ENCODE measurements at regions not wholly inside any gene's neighbourhood (a gene's known extent, or its start where the extent isn't known, plus 50 kb on each side); places are given as distances from the start of the nearest gene placed in this dataset.
"Not testable (repeated sequence)": the region's sequence is repeated elsewhere in the genome, so short reads cannot be mapped to it uniquely, and the experiment has no call there.

DNA sequence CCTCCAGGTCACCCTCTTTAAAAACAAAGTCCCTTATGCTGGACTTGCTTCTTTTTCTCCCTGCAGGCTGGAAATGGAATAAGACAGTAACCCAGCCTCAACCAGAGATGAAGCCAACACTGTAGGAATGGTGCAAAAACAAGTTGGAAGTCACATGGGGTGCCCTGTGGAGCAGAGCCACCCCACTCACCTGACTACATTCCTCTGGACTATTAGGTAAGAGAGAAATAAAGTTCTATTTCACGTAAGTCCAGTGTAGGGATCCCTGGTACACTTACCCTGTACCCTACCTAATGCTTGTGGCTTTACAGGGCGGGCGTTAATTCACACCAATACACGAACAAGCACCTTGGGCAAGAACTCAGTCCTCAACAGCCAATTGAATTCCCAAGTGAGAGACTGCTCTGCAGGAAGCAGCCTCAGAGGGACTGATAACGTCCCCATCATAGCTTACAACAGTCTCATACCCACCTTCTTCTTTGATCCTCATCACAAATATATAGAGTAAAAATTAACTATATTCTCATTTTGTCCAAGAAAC is 112.5 kb upstream of the FGGY start:
- intact Hi-C loops (cut with micrococcal nuclease), result no loop called here
- Mint-ChIP-seq H3K27me3 (peaks cover 2% of the 10 kb centered on the region), H3K4me3 (no peak overlapping the region), H3K36me3 (ENCODE audit: low read depth) (no peaks in the 10 kb centered on the region), H3K4me1 (ENCODE audit: low read depth) (no peaks in the 10 kb centered on the region), H3K27ac (no peak overlapping the region), H3K9me3 (no peaks in the 10 kb centered on the region)

- intact Hi-C loops (cut with micrococcal nuclease), result no loop called here
- H3K36me3 Mint-ChIP-seq (ENCODE audit: low read depth), result no peaks in the 10 kb centered on the region
- H3K27ac Mint-ChIP-seq, result no peak overlapping the region
- no peaks in the 10 kb centered on the region for H3K4me1 Mint-ChIP-seq (ENCODE audit: low read depth)
- H3K4me3 Mint-ChIP-seq, result no peak overlapping the region
- peaks cover 2% of the 10 kb centered on the region for H3K9me3 Mint-ChIP-seq
- H3K27me3 Mint-ChIP-seq, result peaks cover 2% of the 10 kb centered on the region
Measured at GRCh38 chr1:59185163-59185860, 111.6 kb upstream of the FGGY start.

DNA sequence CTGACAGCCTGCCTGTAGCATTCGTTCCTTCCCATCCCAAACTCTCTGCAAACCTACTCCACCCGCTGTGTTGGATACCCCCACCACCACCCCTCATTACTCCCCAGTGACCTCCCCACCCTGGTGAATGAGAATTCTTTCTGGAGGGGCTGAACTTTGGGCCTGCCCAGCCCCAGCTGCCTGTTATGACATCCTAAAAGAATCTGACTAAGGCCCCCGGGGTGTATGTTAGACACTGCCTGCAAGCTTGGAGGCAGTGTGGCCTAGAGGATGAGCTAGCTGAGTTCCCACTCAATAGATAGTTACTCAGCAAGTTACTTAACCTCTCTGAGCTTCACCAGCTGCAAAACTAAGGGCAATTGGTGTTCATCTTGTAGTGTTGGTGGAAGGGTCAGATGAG is 110.2 kb upstream of the FGGY start:
- Mint-ChIP-seq H3K27me3 (peaks cover 2% of the 10 kb centered on the region), H3K36me3 (ENCODE audit: low read depth) (no peaks in the 10 kb centered on the region), H3K9me3 (peaks cover 15% of the 10 kb centered on the region), H3K4me1 (ENCODE audit: low read depth) (no peaks in the 10 kb centered on the region), H3K4me3 (no peak overlapping the region), H3K27ac (no peak overlapping the region)
- intact Hi-C loops (cut with micrococcal nuclease), result no loop called here

DNA sequence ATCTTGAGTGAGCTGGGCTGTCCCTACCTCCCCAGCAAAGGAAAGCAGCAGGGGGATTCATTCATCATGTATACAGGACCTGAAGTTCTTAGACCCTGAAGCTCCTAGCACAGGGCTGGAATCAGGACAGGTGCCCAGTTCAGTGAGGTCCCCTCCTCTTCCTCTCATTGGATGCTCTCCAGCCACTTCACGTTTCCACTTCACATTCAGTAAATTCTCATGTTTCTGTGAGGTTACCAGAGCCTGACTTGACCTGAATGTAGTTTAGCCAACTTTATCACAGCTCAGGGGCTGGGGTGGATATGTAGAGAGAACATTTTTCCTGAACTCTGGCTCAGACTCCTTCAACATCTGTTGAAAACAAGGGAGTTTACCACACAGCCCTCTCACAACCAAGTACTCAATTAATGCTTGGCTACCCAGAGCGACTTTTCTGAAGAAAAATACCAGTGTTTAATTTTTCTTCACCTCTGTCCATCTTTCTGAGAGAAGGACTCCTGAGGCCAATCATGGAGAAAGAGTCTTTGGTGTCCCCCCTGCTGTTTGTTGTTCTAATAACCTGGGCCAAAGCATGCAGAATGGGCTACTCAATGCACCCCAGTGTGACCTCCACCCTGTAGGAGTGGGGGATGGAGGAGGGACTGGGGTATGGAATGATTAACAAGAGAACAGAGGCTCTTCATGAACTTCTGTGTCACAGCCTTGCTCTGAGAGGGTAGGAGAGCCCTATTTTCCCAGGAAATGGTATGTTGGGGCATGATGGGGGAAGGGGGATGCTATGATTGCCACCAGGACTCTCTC is 108.3 kb upstream of the FGGY start:
- no peaks in the 10 kb centered on the region for H3K36me3 Mint-ChIP-seq (ENCODE audit: low read depth)

DNA sequence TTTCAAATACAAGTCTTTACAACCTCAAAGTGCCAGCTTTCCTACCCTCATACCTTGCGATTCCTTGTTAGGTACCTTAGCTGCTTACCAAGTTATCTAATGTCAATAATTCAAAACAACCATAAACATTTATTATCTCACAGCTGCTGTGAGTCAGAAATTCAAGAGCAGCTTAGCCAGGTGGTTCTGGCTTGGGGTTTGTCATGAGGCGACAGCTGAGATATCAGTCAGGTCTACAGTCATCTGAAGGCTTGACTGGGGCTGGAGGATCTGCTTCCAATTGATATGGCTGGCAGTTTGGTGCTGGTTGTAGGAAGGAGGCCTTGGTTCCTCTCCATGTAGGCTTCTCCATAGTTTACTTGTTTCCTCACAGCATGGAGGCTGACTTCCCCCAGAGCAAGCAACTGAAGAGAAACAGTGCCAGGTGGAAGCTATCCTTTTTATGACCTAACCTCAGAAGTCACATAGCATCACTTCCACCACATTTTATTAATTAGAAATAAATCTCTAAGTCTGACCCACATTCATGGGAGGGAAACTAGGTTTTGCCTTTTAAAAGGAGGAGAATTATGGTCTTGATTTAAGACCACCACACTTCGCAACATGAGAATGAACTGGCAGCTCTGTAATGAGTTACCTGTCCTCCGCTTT is 103.3 kb upstream of the FGGY start:
- intact Hi-C loops (cut with micrococcal nuclease), result no loop called here
- Mint-ChIP-seq H3K9me3 (peaks cover 25% of the 10 kb centered on the region), H3K36me3 (ENCODE audit: low read depth) (no peaks in the 10 kb centered on the region), H3K27ac (no peak overlapping the region), H3K4me3 (no peak overlapping the region), H3K27me3 (peaks cover 2% of the 10 kb centered on the region), H3K4me1 (ENCODE audit: low read depth) (peaks cover 5% of the 10 kb centered on the region)

More for the DNA sequence above, 108.3 kb upstream of the FGGY start:
- peaks cover 2% of the 10 kb centered on the region for H3K27me3 Mint-ChIP-seq
- H3K9me3 Mint-ChIP-seq, result peaks cover 19% of the 10 kb centered on the region
- H3K4me3 Mint-ChIP-seq, result no peak overlapping the region
- intact Hi-C loops (cut with micrococcal nuclease), result no loop called here
- no peak overlapping the region for H3K27ac Mint-ChIP-seq
- H3K4me1 Mint-ChIP-seq (ENCODE audit: low read depth), result no peaks in the 10 kb centered on the region

- peaks cover 25% of the 10 kb centered on the region for H3K9me3 Mint-ChIP-seq
- H3K27me3 Mint-ChIP-seq, result no peaks in the 10 kb centered on the region
- no peak overlapping the region for H3K27ac Mint-ChIP-seq
- H3K4me3 Mint-ChIP-seq, result no peak overlapping the region
- H3K4me1 Mint-ChIP-seq (ENCODE audit: low read depth), result peaks cover 5% of the 10 kb centered on the region
- no peaks in the 10 kb centered on the region for H3K36me3 Mint-ChIP-seq (ENCODE audit: low read depth)
- intact Hi-C loops (cut with micrococcal nuclease), result no loop called here
Measured at GRCh38 chr1:59194621-59195020, 102.3 kb upstream of the FGGY start.

- Mint-ChIP-seq H3K36me3 (ENCODE audit: low read depth) (no peaks in the 10 kb centered on the region), H3K4me1 (ENCODE audit: low read depth) (peaks cover 5% of the 10 kb centered on the region), H3K4me3 (no peak overlapping the region), H3K9me3 (peaks cover 25% of the 10 kb centered on the region), H3K27ac (no peak overlapping the region), H3K27me3 (no peaks in the 10 kb centered on the region)
- intact Hi-C loops (cut with micrococcal nuclease), result no loop called here
Measured at GRCh38 chr1:59195151-59195550, 101.7 kb upstream of the FGGY start.

DNA sequence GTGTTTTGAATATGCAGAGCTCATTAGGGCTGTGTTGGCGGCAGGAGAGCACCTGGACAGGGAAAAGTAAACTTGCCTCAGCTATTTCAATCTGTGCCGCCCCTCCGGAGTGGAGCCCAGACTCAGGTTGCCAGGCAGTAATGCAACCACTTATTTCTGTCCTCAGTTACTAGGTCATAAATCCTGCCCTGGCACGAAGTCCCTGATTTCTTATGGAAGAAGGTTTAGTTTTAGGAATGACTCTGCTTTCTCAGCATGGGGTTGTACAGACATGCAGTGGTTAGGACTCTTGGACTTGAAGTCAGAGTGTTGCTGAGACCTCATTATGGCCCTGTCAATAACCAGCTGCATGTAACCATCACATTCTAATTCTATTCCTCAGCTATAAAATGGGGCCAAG is 98.3 kb upstream of the FGGY start:
- intact Hi-C loops (cut with micrococcal nuclease), result no loop called here
- no peak overlapping the region for H3K27ac Mint-ChIP-seq
- no peaks in the 10 kb centered on the region for H3K36me3 Mint-ChIP-seq (ENCODE audit: low read depth)
- H3K4me3 Mint-ChIP-seq, result no peak overlapping the region
- H3K9me3 Mint-ChIP-seq, result peaks cover 6% of the 10 kb centered on the region
- no peaks in the 10 kb centered on the region for H3K27me3 Mint-ChIP-seq
- H3K4me1 Mint-ChIP-seq (ENCODE audit: low read depth), result peaks cover 6% of the 10 kb centered on the region

- H3K4me3 Mint-ChIP-seq, result no peak overlapping the region
- intact Hi-C loops (cut with micrococcal nuclease), result no loop called here
Measured at GRCh38 chr1:59199147-59199546, 97.7 kb upstream of the FGGY start.

DNA sequence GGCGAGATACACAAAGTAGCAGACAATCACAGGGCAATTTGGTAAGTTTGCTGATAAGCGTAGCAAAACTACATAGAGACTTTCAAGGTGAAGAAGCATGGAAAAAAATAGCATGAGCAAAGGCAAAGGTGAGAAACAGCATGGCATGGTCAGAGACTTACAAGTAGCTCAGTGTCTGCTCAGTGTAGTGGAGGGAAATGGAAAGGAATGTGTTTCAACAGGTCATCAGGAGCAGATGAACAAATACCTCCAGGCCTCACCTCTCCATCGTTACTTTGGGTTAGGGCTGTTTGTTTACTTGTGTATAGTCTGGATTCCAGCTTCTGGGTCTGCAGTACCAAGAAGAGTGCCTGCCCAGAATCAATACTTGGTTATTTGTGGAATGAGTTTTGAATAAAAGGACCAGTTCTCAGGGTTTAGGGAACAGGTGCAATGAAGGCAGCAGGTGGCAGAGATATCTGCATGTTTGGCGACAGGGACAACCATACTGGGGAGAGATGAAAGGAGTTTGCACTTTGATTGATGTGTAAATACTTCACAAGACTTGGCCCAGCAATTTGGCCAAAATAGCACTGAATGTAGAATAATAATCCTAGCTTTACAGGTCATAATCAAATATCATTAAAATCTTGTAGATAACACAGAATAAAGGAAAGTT is 97.0 kb upstream of the FGGY start:
- no peak overlapping the region for H3K27ac Mint-ChIP-seq
- no peak overlapping the region for H3K4me3 Mint-ChIP-seq
- no peaks in the 10 kb centered on the region for H3K27me3 Mint-ChIP-seq
- H3K36me3 Mint-ChIP-seq (ENCODE audit: low read depth), result no peaks in the 10 kb centered on the region
- peaks cover 5% of the 10 kb centered on the region for H3K9me3 Mint-ChIP-seq
- peaks cover 14% of the 10 kb centered on the region for H3K4me1 Mint-ChIP-seq (ENCODE audit: low read depth)
- intact Hi-C loops (cut with micrococcal nuclease), result no loop called here

More at GRCh38 chr1:59199147-59199546, 97.7 kb upstream of the FGGY start:
- H3K9me3 Mint-ChIP-seq, result peaks cover under 1% of the 10 kb centered on the region
- no peaks in the 10 kb centered on the region for H3K27me3 Mint-ChIP-seq
- no peaks in the 10 kb centered on the region for H3K36me3 Mint-ChIP-seq (ENCODE audit: low read depth)
- H3K27ac Mint-ChIP-seq, result no peak overlapping the region
- H3K4me1 Mint-ChIP-seq (ENCODE audit: low read depth), result peaks cover 12% of the 10 kb centered on the region

DNA sequence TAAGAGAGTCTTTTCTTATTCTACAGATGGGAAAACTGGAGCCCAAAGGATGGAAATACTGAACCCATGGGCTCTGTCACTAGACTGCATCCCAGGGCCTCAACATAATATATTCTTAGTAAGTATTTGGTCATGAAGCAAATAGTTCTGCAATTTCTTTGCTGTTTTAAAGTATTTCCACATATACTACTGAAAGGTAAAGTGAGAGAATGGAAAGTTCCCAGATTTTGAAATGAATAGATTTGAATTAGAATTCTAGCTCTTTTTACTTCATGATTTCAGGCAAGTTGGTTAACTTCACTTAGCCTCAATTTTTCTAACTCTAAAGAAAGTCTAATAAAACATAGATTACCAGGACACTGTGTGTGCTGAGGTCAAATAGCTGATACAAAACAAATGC is 95.6 kb upstream of the FGGY start:
- Mint-ChIP-seq H3K9me3 (peaks cover 9% of the 10 kb centered on the region), H3K27me3 (no peaks in the 10 kb centered on the region)

GRCh38 chr1:59202455-59202854 is 94.4 kb upstream of the FGGY start:
- no peak overlapping the region for H3K4me3 Mint-ChIP-seq
- no peaks in the 10 kb centered on the region for H3K36me3 Mint-ChIP-seq (ENCODE audit: low read depth)
- H3K27ac Mint-ChIP-seq, result no peak overlapping the region
- H3K27me3 Mint-ChIP-seq, result no peaks in the 10 kb centered on the region
- peaks cover 9% of the 10 kb centered on the region for H3K9me3 Mint-ChIP-seq
- H3K4me1 Mint-ChIP-seq (ENCODE audit: low read depth), result peaks cover 9% of the 10 kb centered on the region
- intact Hi-C loops (cut with micrococcal nuclease), result no loop called here

More for the DNA sequence above, 95.6 kb upstream of the FGGY start:
- H3K4me3 Mint-ChIP-seq, result no peak overlapping the region
- intact Hi-C loops (cut with micrococcal nuclease), result no loop called here
- H3K36me3 Mint-ChIP-seq (ENCODE audit: low read depth), result no peaks in the 10 kb centered on the region
- H3K27ac Mint-ChIP-seq, result no peak overlapping the region
- H3K4me1 Mint-ChIP-seq (ENCODE audit: low read depth), result peaks cover 9% of the 10 kb centered on the region

- peaks cover 9% of the 10 kb centered on the region for H3K9me3 Mint-ChIP-seq
- intact Hi-C loops (cut with micrococcal nuclease), result no loop called here
- peaks cover 9% of the 10 kb centered on the region for H3K4me1 Mint-ChIP-seq (ENCODE audit: low read depth)
- no peaks in the 10 kb centered on the region for H3K27me3 Mint-ChIP-seq
- H3K4me3 Mint-ChIP-seq, result no peak overlapping the region
- H3K36me3 Mint-ChIP-seq (ENCODE audit: low read depth), result no peaks in the 10 kb centered on the region
- no peak overlapping the region for H3K27ac Mint-ChIP-seq
Measured at GRCh38 chr1:59204001-59204400, 92.9 kb upstream of the FGGY start.

GRCh38 chr1:59206616-59207015 is 90.3 kb upstream of the FGGY start:
- H3K4me1 Mint-ChIP-seq (ENCODE audit: low read depth); H3K36me3 Mint-ChIP-seq (ENCODE audit: low read depth); intact Hi-C loops (cut with micrococcal nuclease); H3K4me3 Mint-ChIP-seq; H3K27ac Mint-ChIP-seq; H3K27me3 Mint-ChIP-seq: not testable (repeated sequence)
- peaks cover 14% of the 10 kb centered on the region for H3K9me3 Mint-ChIP-seq

Data from dendritic cell treated with granulocyte-macrophage colony-stimulating factor and Interleukin-4, amounts not matched to agents 40 ng/mL and 50 ng/mL, for 4 days (primary cell).